ENCODE measurements at regions not wholly inside any gene's neighbourhood (a gene's known extent, or its start where the extent isn't known, plus 50 kb on each side); places are given as distances from the start of the nearest gene placed in this dataset.

DNA sequence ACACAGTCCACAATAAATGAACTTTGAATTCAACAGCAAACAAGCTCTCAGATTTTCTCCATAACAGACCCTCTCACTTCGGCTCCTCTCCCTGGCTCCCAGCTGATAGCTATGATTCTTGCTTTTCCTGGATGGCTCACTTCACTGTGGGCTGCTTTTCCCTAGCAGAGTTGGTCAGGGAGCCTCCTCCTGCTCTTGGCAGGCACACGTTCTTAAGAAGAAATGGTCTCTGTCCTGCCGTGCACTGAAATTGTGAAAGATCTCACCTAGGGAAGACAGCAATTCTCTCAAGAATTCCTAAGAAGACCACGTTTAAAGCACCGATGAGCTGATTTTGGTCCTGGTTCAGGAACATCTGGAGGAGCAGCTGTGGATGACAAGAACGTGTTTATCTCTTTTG is 148.5 kb upstream of the KCNK2 start:
- TF ChIP-seq CTCF (IDR thresholded peaks at IDR 0.05) (no peak), POLR2A (IDR thresholded peaks at IDR 0.05) (no peak)
